SK-N-MC (cell line): ENCODE measurements at regions not wholly inside any gene's neighbourhood (a gene's known extent, or its start where the extent isn't known, plus 50 kb on each side); places are given as distances from the start of the nearest gene placed in this dataset.

ENCODE experiments used
- EZH2 ChIP-seq: fragments of 200-600 bp; sonication (generic); IDR thresholded peaks from one replicate; pipeline ENCODE4 v1.6.1; 2017; ENCODE audit warnings: antibody characterized with exemption
- FOXP2 ChIP-seq: optimal IDR thresholded peaks from 2 replicates; pipeline ENCODE3; 2011; ENCODE audit warnings: mild to moderate bottlenecking, moderate library complexity; ENCODE audit not compliant: insufficient read depth; ENCODE audit errors: extremely low read length, control extremely low read depth
- POLR2AphosphoS5 ChIP-seq: IDR thresholded peaks from 2 replicates; pipeline ENCODE4 v1.6.1; 2012; ENCODE audit warnings: mild to moderate bottlenecking, low read depth, low read length, borderline replicate concordance

GRCh38 chr4:58435871-58436270, 1325.7 kb upstream of the IGFBP7 start:
- no peak for TF ChIP-seq POLR2AphosphoS5
- no peak for TF ChIP-seq EZH2
- no peak for TF ChIP-seq FOXP2
